ENCODE measurements at regions not wholly inside any gene's neighbourhood (a gene's known extent, or its start where the extent isn't known, plus 50 kb on each side); places are given as distances from the start of the nearest gene placed in this dataset.
A peak's percentile ranks its signal among the peaks of the same experiment; 100 is the strongest.

GRCh38 chr2:120865656-120866055 is 130.0 kb downstream of the GLI2 start:
- intact Hi-C loops (cut with DNase I, micrococcal nuclease): no loop called here
- no peaks in the 10 kb centered on the region for H3K9me3 ChIP-seq
- TF ChIP-seq, protein P1, sequence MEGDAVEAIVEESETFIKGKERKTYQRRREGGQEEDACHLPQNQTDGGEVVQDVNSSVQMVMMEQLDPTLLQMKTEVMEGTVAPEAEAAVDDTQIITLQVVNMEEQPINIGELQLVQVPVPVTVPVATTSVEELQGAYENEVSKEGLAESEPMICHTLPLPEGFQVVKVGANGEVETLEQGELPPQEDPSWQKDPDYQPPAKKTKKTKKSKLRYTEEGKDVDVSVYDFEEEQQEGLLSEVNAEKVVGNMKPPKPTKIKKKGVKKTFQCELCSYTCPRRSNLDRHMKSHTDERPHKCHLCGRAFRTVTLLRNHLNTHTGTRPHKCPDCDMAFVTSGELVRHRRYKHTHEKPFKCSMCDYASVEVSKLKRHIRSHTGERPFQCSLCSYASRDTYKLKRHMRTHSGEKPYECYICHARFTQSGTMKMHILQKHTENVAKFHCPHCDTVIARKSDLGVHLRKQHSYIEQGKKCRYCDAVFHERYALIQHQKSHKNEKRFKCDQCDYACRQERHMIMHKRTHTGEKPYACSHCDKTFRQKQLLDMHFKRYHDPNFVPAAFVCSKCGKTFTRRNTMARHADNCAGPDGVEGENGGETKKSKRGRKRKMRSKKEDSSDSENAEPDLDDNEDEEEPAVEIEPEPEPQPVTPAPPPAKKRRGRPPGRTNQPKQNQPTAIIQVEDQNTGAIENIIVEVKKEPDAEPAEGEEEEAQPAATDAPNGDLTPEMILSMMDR (IDR thresholded peaks at IDR 0.05): no peak

GRCh38 chr2:120866071-120866470 is 130.4 kb downstream of the GLI2 start:
- ATAC-seq (no peak), DNase-seq (peak in 1 of 3 donors; percentile 7)
- H3K4me1 ChIP-seq (ENCODE audit: low read depth): no peaks in the 10 kb centered on the region
- TF ChIP-seq, protein P1 (IDR thresholded peaks at IDR 0.05): no peak
- H3K36me3 ChIP-seq (ENCODE audit: low read depth): no peaks in the 10 kb centered on the region
- intact Hi-C loops (cut with DNase I, micrococcal nuclease): no loop called here
- no peaks in the 10 kb centered on the region for H3K9me3 ChIP-seq
- H3K4me3 ChIP-seq: no peak overlapping the region

More at GRCh38 chr2:120865656-120866055, 130.0 kb downstream of the GLI2 start:
- Histone ChIP-seq H3K4me3 (no peak overlapping the region), H3K4me1 (ENCODE audit: low read depth) (no peaks in the 10 kb centered on the region), H3K36me3 (ENCODE audit: low read depth) (no peaks in the 10 kb centered on the region)
- no peak for DNase-seq
- no peak for ATAC-seq

DNA sequence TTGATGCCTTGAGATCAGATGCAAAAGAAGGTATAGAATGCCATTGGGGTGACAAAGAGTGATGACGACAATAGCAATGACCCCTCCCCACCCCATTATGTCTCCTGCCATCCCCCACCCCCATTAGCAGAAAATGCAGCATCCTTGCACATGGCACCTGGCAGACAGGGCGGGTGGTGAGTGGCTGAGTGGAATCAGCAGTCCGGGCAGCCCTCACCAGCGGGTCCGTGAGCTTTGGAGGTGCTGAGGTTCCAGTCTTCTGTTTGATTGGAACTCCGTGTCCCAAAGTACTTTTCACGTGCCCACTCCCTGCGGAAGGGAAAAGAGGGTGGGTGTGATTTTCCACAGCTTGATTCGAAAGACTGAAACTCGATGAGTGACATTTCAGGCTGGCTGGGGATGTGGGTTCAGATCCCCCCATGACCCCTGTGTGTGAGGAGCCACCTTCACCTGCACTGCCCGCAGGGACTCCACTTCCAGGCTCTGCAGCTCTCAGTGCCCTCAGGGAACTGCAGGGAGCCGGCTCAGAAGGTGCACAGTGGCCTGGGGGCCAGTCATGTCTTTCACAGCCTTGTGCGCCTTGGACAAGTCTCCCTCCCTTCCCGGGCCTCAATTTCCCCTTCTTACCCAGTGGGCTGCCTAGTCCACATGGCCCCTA is 130.9 kb downstream of the GLI2 start:
- ATAC-seq (no peak), DNase-seq (peak in 1 of 3 donors; percentile 19)
- H3K4me3 ChIP-seq: no peak overlapping the region
- H3K9me3 ChIP-seq: no peaks in the 10 kb centered on the region
- no peaks in the 10 kb centered on the region for H3K4me1 ChIP-seq (ENCODE audit: low read depth)
- intact Hi-C loops (cut with DNase I, micrococcal nuclease): no loop called here
- TF ChIP-seq, protein P1 (IDR thresholded peaks at IDR 0.05): no peak
- no peaks in the 10 kb centered on the region for H3K36me3 ChIP-seq (ENCODE audit: low read depth)

- Histone ChIP-seq H3K9me3 (no peaks in the 10 kb centered on the region), H3K36me3 (ENCODE audit: low read depth) (no peaks in the 10 kb centered on the region), H3K4me1 (ENCODE audit: low read depth) (no peaks in the 10 kb centered on the region), H3K4me3 (no peak overlapping the region)
- peak; percentile 73 for ATAC-seq
- TF ChIP-seq, protein P1 (IDR thresholded peaks at IDR 0.05): no peak
- peak; percentile 58 to 67 (median 59) for DNase-seq
- intact Hi-C loops (cut with DNase I, micrococcal nuclease): no loop called here
Measured at GRCh38 chr2:120867290-120868241, 131.9 kb downstream of the GLI2 start.

DNA sequence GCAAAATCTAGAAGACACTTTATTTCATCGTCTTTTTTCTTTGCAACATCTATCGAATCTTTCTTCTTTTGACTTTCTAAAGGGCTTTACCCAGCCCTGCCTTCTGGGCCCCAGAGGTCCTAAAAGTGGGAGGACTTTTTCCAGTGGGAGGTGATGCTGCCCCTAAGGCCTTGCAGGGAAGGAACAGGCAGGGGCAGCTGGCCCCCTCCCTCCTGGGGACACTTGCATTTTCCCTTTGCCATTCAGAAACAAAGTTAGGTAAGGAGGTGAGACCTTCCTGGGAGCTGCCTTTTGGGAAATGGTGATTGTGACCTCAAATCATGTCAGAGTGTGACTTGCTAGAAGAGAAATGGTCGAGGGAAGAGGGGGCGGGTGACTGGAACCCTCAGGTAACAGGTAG is 132.7 kb downstream of the GLI2 start:
- intact Hi-C loops (cut with DNase I, micrococcal nuclease): no loop called here
- DNase-seq: peak in 1 of 3 donors; percentile 12
- Histone ChIP-seq H3K36me3 (ENCODE audit: low read depth) (no peaks in the 10 kb centered on the region), H3K9me3 (no peaks in the 10 kb centered on the region), H3K4me1 (ENCODE audit: low read depth) (no peaks in the 10 kb centered on the region), H3K4me3 (no peak overlapping the region)
- no peak for ATAC-seq
- TF ChIP-seq, protein P1 (IDR thresholded peaks at IDR 0.05): no peak
